Right lobe of liver (tissue), 6 donors: ENCODE measurements at regions not wholly inside any gene's neighbourhood (a gene's known extent, or its start where the extent isn't known, plus 50 kb on each side); places are given as distances from the start of the nearest gene placed in this dataset.
"Not testable (repeated sequence)": the region's sequence is repeated elsewhere in the genome, so short reads cannot be mapped to it uniquely, and the experiment has no call there.

Source experiments
- ATAC-seq, 4 donors: fragments of 200-7000 bp; cut with Tn5 transposase; one replicate each; pipeline ENCODE4 v1.9.1; 2020; ENCODE audit warnings: mild to moderate bottlenecking in 4 of 4, moderate library complexity in 4 of 4
- DNase-seq, 3 donors: peaks; one replicate each; pipeline ENCODE4 v3.0.0-alpha.2; 2020
- H3K27ac ChIP-seq, 3 donors: fragments of 200-600 bp; one replicate each; pipeline ENCODE4 v1.8.0; 2022
- H3K27me3 ChIP-seq, 2 donors: fragments of 200-600 bp; one replicate each; pipeline ENCODE4 v1.8.0; 2022
- H3K36me3 ChIP-seq, 4 donors: fragments of 200-600 bp; sonication (generic) in 1 of 4; one replicate each; pipeline versions ENCODE4 v1.5.1 to v1.8.0; 2017 to 2022; ENCODE audit warnings: control low read depth in 1 of 4
- H3K4me1 ChIP-seq, 4 donors: fragments of 200-600 bp; sonication (generic) in 1 of 4; one replicate each; pipeline versions ENCODE4 v1.5.1 to v1.8.0; 2017 to 2022; ENCODE audit warnings: control low read depth in 1 of 4
- H3K4me3 ChIP-seq, 3 donors: fragments of 200-600 bp; one replicate each; pipeline ENCODE4 v1.8.0; 2022
- H3K9me3 ChIP-seq, 4 donors: fragments of 200-600 bp; sonication (generic) in 1 of 4; one replicate each; pipeline versions ENCODE4 v1.5.1 to v1.8.0; 2017 to 2022; ENCODE audit warnings: control low read depth in 1 of 4
- CTCF ChIP-seq, 4 donors: fragments of 200-600 bp in 3 of 4; fragments of 450-650 bp in 1 of 4; IDR thresholded peaks; one replicate each; pipeline versions ENCODE4 v1.5.1 to v1.8.0; 2016 to 2022; ENCODE audit warnings: antibody characterized with exemption in 4 of 4, mild to moderate bottlenecking in 2 of 4
- POLR2A ChIP-seq: fragments of 450-650 bp; IDR thresholded peaks from one replicate; pipeline ENCODE4 v1.6.1; 2017; ENCODE audit warnings: antibody characterized with exemption, mild to moderate bottlenecking
- WGBS: methylation state at CpG from one replicate; pipeline ENCODE4 v1.1.6; 2018; ENCODE audit warnings: low coverage, low lambda C conversion rate; ENCODE audit not compliant: insufficient coverage; ENCODE audit errors: missing lambda C conversion rate; 5-methylcytosine and 5-hydroxymethylcytosine counted together
- intact Hi-C, 2 donors: fragments of 100-400 bp; cut with DNase I; formaldehyde crosslinking; loops; one replicate each; pipeline versions ENCODE4 v1.11.2 to v1.14.1; 2022
- donor health status: DM: no; HTN: yes; CAD: no.
- donor health status: DM: no; HTN: no; CAD: no.
- donor health status: DM: no; HTN: no; CAD: no.
- donor health status: DM: no; HTN: yes; CAD: no.
- donor health status: DM: no; HTN: yes; CAD: no.

DNA sequence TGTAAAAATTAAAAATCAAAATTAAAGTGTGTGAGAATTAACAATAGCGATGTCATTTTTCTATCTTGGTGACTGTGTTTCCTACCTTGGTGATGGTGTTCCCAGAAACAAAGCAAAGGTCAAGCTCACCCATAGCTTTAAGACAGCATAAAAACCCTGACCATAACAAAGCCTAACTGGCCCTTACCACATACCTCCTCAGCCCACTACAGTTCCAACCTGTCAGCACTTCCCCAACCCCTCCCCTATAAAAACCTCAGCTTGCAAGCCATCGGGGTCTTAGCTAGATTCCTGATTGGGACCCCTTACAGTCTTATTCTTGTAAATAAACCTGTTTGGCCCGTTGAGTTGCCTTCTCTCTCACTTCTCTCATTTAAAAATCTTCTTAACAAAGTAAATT lies 484.4 kb upstream of the PCDH20 start:
- Histone ChIP-seq H3K36me3 (no peaks in the 10 kb centered on the region), H3K4me1 (no peaks in the 10 kb centered on the region), H3K9me3 (no peaks in the 10 kb centered on the region), H3K4me3 (no peak overlapping the region), H3K27me3 (no peaks in the 10 kb centered on the region), H3K27ac (no peak overlapping the region)
- TF ChIP-seq CTCF (IDR thresholded peaks at IDR 0.05): no peak
- no peak for TF ChIP-seq POLR2A
- DNase-seq (no peak), ATAC-seq (no peak)
- 40% methylated on average over 3 of the region's 3 CpGs for WGBS
- intact Hi-C loops: no loop called here

DNA sequence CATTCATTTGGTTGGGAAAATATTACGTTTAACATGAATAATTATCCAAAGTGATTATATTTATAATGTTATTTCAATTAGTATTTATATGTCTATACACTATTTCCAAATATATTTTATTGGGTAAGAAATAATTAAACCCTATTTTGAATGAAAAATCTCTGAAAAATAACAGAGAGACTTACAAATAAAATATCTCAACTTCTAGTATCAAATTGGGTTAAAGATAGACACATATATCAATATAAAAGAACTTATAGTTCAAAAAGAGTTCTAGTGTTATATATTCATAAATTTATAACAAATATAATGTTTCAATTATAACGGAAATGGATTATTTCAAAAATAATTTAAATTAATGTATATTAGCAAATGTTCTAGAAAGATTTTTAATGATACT lies 482.6 kb upstream of the PCDH20 start:
- H3K4me1 ChIP-seq: no peaks in the 10 kb centered on the region
- 42% methylated on average over 2 of the region's 2 CpGs for WGBS
- no peak for ATAC-seq
- DNase-seq: no peak
- no peak for TF ChIP-seq CTCF (IDR thresholded peaks at IDR 0.05)
- TF ChIP-seq POLR2A: no peak
- H3K27ac ChIP-seq: no peak overlapping the region
- H3K27me3 ChIP-seq: no peaks in the 10 kb centered on the region
- intact Hi-C loops: no loop called here
- H3K4me3 ChIP-seq: no peak overlapping the region
- no peaks in the 10 kb centered on the region for H3K9me3 ChIP-seq
- H3K36me3 ChIP-seq: no peaks in the 10 kb centered on the region

GRCh38 chr13:61891401-61891800 lies 475.8 kb upstream of the PCDH20 start:
- no peaks in the 10 kb centered on the region for H3K9me3 ChIP-seq
- intact Hi-C loops: no loop called here
- TF ChIP-seq CTCF (IDR thresholded peaks at IDR 0.05) (no peak), POLR2A (no peak)
- H3K27me3 ChIP-seq: no peaks in the 10 kb centered on the region
- no peak overlapping the region for H3K27ac ChIP-seq
- H3K4me1 ChIP-seq: no peaks in the 10 kb centered on the region
- H3K36me3 ChIP-seq: no peaks in the 10 kb centered on the region
- no peak for DNase-seq
- no peak for ATAC-seq
- no peak overlapping the region for H3K4me3 ChIP-seq

DNA sequence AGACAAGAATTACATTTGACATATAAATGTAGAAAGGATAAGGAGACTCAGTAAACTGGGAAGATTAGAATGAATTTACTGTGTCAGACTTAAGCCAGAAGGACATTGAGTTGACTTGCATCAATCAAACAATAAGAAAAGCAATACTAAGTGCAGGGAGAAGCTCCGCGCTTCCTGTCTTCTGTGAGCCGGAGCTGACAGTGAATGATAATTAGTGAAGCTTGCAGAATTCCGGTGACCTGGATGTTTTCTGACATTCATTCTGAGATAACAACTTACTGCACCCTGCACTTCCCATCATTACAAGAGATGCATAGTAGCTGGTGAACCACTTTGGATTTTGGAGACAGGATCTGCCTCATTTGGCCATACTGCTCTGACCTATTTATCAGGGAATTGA lies 469.2 kb upstream of the PCDH20 start:
- no peaks in the 10 kb centered on the region for H3K9me3 ChIP-seq
- TF ChIP-seq CTCF (IDR thresholded peaks at IDR 0.05) (no peak), POLR2A (no peak)
- no peak for DNase-seq
- H3K4me3 ChIP-seq: no peak overlapping the region
- no peaks in the 10 kb centered on the region for H3K27me3 ChIP-seq
- no peaks in the 10 kb centered on the region for H3K4me1 ChIP-seq
- WGBS: 30% methylated on average over 4 of the region's 4 CpGs
- H3K36me3 ChIP-seq: no peaks in the 10 kb centered on the region
- no peak for ATAC-seq
- H3K27ac ChIP-seq: no peak overlapping the region
- intact Hi-C loops: no loop called here

- Histone ChIP-seq H3K4me1 (no peaks in the 10 kb centered on the region), H3K36me3 (no peaks in the 10 kb centered on the region), H3K27me3 (no peaks in the 10 kb centered on the region), H3K9me3 (no peaks in the 10 kb centered on the region), H3K27ac (no peak overlapping the region), H3K4me3 (no peak overlapping the region)
- TF ChIP-seq CTCF (IDR thresholded peaks at IDR 0.05) (peak; percentile 25 to 62 (median 54)), POLR2A (no peak)
- DNase-seq (no peak), ATAC-seq (peak; percentile 47 to 77 (median 60))
- WGBS: 24% methylated on average over 3 of the region's 3 CpGs
- intact Hi-C loops: no loop called here
These were observed 465.1 kb upstream of the PCDH20 start for GRCh38 chr13:61880578-61881283.

- H3K4me1 ChIP-seq, ATAC-seq, H3K9me3 ChIP-seq, H3K27me3 ChIP-seq, intact Hi-C loops, H3K36me3 ChIP-seq, H3K4me3 ChIP-seq, H3K27ac ChIP-seq, DNase-seq: not testable (repeated sequence)
- 55% methylated on average over 4 of the region's 4 CpGs for WGBS
These were observed 462.9 kb upstream of the PCDH20 start for GRCh38 chr13:61878565-61878964.
